Activated T-helper 17 cell treated with anti-CD3 and anti-CD28 coated beads, Interleukin-2, amount 50 U/mL, for 72 hours (primary cell): ENCODE measurements at regions not wholly inside any gene's neighbourhood (a gene's known extent, or its start where the extent isn't known, plus 50 kb on each side); places are given as distances from the start of the nearest gene placed in this dataset.

Experiments used
- ATAC-seq: fragments of 150-1000 bp; cut with Tn5 transposase; replicated peaks from 2 replicates; pipeline ENCODE4 v1.10.0; 2021; ENCODE audit warnings: mild to moderate bottlenecking, moderate library complexity
- H3K27ac Mint-ChIP-seq: one replicate; pipeline ENCODE4 v1.8.0; 2022; ENCODE audit warnings: mixed read lengths
- H3K27me3 Mint-ChIP-seq: one replicate; pipeline ENCODE4 v1.8.0; 2022; ENCODE audit warnings: mixed read lengths
- H3K36me3 Mint-ChIP-seq: one replicate; pipeline ENCODE4 v1.8.0; 2022; ENCODE audit warnings: low read depth, mild to moderate bottlenecking, mixed read lengths
- H3K4me1 Mint-ChIP-seq: one replicate; pipeline ENCODE4 v1.8.0; 2022; ENCODE audit warnings: mixed read lengths
- H3K4me3 Mint-ChIP-seq: one replicate; pipeline ENCODE4 v1.8.0; 2022; ENCODE audit warnings: mild to moderate bottlenecking, mixed read lengths
- H3K9me3 Mint-ChIP-seq: one replicate; pipeline ENCODE4 v1.8.0; 2022; ENCODE audit warnings: mixed read lengths

DNA sequence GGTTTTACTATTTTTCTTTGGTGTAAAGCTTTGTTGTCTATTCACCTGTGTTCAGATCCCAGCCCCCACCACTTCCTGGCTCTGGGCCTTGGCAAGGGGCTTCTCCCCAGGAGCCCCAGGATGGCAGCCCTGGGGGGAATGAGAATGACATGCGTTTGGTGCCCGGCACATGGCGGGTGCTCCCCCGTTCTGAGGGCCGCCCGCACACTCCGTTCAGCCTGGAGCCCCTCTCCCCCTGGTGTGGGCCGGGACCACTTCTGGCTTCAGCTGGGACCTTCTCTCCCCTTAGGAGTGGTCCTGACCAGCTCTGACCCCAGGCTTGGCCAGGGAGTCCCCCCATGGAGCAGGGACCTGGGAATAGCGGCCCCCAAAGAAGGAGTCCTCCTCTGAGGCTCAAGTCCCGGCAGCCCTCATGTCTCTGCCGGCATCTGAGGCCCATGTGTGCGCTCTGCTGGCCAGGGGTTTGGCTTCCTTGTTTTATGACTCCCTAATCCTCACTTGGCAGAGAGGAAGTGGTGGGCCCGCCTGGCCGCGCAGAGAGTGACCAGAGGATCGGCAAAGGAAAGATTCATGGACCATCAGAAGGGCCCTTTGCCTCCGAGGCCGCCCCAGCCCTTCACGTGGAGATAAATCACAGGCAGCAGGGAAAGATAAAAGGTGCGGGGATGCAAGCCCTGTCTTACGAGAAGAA, 57.0 kb upstream of the LMX1B start:
- Mint-ChIP-seq H3K9me3 (no peaks in the 10 kb centered on the region), H3K27me3 (peaks cover 19% of the 10 kb centered on the region), H3K4me1 (peaks cover 3% of the 10 kb centered on the region), H3K36me3 (no peaks in the 10 kb centered on the region), H3K27ac (no peak overlapping the region), H3K4me3 (no peak overlapping the region)
- no peak for ATAC-seq

DNA sequence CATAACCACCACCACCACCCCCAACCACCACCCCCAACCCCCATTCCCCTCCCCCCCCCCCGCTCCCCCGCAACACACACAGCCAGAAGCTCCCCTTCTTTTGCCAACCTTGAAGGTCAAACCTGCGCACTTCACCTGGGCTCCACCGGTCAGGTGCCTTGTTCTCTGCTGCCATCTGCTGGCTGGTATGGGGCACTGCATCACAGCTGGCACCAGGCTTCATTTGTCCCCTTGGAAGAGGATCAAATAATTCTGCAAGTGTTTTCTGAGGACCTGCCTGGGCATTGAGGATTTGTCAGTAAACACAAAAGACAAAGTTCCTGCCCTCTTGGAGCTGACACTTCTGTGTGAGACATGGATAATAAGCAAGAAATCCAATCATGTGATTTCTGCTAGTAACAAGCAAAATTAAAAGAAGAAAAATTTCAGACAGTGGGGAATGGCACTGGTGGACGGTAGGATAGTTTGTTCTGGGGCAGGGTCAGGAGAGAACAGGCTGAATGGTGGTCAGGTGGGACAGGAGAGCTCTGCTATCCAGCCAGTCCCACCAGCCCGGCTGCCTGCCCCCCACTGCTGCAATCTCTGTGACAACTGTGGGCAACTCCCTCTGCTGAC, 55.6 kb upstream of the LMX1B start:
- H3K27me3 Mint-ChIP-seq = peaks cover 25% of the 10 kb centered on the region
- peak; percentile 72 for ATAC-seq
- H3K9me3 Mint-ChIP-seq = no peaks in the 10 kb centered on the region
- no peaks in the 10 kb centered on the region for H3K36me3 Mint-ChIP-seq
- H3K4me1 Mint-ChIP-seq = peaks cover 3% of the 10 kb centered on the region
- H3K27ac Mint-ChIP-seq = no peak overlapping the region
- no peak overlapping the region for H3K4me3 Mint-ChIP-seq

DNA sequence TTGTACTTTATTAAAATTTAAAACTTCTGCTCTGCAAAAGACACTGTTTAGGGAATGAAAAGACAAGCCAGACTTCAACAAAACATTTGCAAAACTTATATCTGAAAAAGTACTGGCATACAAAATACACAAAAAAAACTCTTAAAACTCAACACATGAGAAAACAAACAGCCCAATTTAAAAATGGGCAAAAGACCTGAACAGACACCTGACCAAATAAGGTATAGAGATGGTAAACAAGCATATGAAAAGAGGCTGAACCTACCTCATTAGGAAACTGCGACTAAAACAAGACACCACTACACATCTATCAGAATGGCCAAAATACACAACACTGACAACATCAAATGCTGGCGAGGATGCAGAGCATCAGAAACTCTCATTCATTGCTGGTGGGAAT, 54.4 kb upstream of the LMX1B start:
- Mint-ChIP-seq H3K4me1 (peaks cover 3% of the 10 kb centered on the region), H3K4me3 (no peak overlapping the region), H3K36me3 (no peaks in the 10 kb centered on the region), H3K27me3 (peaks cover 31% of the 10 kb centered on the region), H3K27ac (no peak overlapping the region), H3K9me3 (no peaks in the 10 kb centered on the region)
- ATAC-seq = no peak

DNA sequence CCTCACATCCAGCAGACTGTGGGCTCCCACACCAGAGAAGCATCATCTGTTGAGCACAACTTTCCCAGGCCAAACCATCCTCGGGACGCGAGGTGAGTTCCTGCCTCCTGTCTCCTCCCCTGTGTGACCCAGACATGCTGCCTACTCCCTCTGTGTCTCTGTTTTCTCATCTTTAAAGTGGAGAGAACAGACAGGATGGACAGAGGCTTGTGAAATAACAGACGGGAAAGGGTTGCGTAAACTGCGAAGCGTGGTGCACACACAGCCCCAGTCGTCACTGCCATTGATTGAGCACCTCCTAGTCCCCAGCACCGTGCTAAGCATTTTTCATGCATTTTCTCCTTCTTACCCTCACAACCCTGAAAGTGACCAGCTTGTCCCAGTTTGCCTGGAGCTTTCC, 52.1 kb upstream of the LMX1B start:
- no peaks in the 10 kb centered on the region for H3K36me3 Mint-ChIP-seq
- ATAC-seq = no peak
- H3K27ac Mint-ChIP-seq = no peak overlapping the region
- peaks cover 39% of the 10 kb centered on the region for H3K27me3 Mint-ChIP-seq
- H3K9me3 Mint-ChIP-seq = no peaks in the 10 kb centered on the region
- H3K4me3 Mint-ChIP-seq = no peak overlapping the region
- peaks cover 3% of the 10 kb centered on the region for H3K4me1 Mint-ChIP-seq

DNA sequence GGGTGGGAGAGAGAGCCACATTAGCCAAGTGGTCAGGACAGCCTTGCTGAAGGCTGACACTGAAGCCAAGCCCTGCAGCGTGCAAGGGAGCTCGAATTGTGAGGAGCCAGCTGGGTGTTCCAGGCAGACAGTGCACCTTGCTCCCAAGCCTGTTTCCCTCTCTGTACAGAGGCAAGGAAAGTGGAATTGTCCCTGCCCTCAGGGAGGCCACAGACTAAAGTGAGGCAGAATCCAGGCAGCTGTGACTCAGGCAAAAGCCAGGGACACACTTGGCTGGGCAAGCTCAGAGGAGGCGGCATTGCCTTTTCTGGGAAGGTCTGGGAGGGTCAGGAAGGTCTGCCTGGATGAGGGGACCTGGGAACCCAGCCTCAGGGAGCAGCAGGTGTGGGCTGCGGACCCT, 50.2 kb upstream of the LMX1B start:
- ATAC-seq = no peak
- Mint-ChIP-seq H3K4me1 (no peaks in the 10 kb centered on the region), H3K4me3 (no peak overlapping the region), H3K27me3 (peaks cover 44% of the 10 kb centered on the region), H3K9me3 (no peaks in the 10 kb centered on the region), H3K27ac (no peak overlapping the region), H3K36me3 (no peaks in the 10 kb centered on the region)
